ENCODE measurements at regions not wholly inside any gene's neighbourhood (a gene's known extent, or its start where the extent isn't known, plus 50 kb on each side); places are given as distances from the start of the nearest gene placed in this dataset.

DNA sequence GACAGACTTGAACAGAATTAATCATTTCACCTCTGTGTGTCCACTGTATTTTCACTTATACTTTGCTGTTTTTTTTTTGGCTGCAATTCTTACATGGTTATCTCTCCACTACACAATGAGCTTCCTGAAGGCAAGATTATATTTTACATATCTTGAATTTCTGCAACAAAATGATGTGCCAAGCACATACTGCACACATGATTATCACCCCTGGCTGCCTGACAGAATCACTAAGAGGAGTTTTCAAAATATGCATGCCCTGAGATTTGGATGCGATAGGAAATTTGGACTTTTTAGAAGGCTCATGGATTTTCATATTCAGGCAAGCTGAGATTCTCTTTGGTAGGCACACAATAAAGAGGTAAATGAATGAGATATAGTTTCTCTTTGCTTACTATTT lies 1162.1 kb upstream of the IGFBP7 start:
- no peak overlapping the region for H3K4me2 ChIP-seq (ENCODE audit: low read length)
- no peaks in the 10 kb centered on the region for H3K36me3 ChIP-seq (ENCODE audit: insufficient read depth, low read length)
- H3K9ac ChIP-seq (ENCODE audit: low read depth, low read length), result no peak overlapping the region
- H3K27me3 ChIP-seq (ENCODE audit: control insufficient read depth, insufficient read depth, low read length), result no peaks in the 10 kb centered on the region
- no peak overlapping the region for H3K4me3 ChIP-seq (ENCODE audit: low read length)
- H3K9me3 ChIP-seq (replicated peaks; ENCODE audit: low read length), result no peaks in the 10 kb centered on the region
- no peaks in the 10 kb centered on the region for H3K4me1 ChIP-seq (ENCODE audit: control insufficient read depth, insufficient read depth, low read length)

DNA sequence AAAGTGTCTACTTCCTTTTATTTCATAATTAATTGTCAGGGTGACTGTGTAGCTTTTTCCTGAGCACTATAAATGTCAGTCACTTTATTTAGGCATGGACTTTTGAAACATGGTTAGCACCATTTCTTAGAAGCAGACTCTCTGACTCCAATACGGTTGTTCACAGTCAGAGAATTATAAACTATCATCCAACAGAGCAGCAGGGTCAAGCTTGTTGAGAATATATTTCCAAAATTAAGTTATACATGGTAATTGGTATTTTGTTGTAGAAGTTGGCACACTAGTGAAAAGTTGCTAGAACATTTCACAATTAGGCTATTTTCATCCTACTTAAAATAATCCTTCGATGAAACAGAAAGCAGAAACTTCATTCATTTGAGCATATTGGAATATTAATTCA lies 1155.5 kb upstream of the IGFBP7 start:
- H3K36me3 ChIP-seq (ENCODE audit: insufficient read depth, low read length), result no peaks in the 10 kb centered on the region
- H3K4me1 ChIP-seq (ENCODE audit: control insufficient read depth, insufficient read depth, low read length), result no peaks in the 10 kb centered on the region
- no peak overlapping the region for H3K4me2 ChIP-seq (ENCODE audit: low read length)
- no peak overlapping the region for H3K4me3 ChIP-seq (ENCODE audit: low read length)
- H3K9ac ChIP-seq (ENCODE audit: low read depth, low read length), result no peak overlapping the region
- H3K9me3 ChIP-seq (replicated peaks; ENCODE audit: low read length), result no peaks in the 10 kb centered on the region
- H3K27me3 ChIP-seq (ENCODE audit: control insufficient read depth, insufficient read depth, low read length), result no peaks in the 10 kb centered on the region

DNA sequence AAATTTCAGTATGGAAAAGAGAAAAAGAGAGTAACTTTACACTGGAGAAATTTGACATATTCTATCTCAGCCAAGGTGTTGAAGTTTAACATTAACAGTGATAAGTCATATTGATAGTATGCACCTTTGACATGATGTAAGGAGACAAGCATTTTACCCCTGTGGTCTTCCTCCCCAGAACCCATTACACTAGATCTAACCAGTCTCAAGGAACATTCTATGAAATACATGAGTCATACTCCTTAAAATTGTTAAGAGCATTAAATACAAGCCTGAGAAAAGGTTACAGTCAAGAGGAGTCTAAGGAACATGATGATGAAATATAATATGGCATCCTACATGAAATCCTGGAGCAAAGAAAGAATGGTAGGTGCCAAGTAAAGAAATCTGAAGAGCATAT lies 1151.3 kb upstream of the IGFBP7 start:
- Histone ChIP-seq H3K27me3 (ENCODE audit: control insufficient read depth, insufficient read depth, low read length) (no peaks in the 10 kb centered on the region), H3K36me3 (ENCODE audit: insufficient read depth, low read length) (no peaks in the 10 kb centered on the region), H3K4me3 (ENCODE audit: low read length) (no peak overlapping the region), H3K9me3 (replicated peaks; ENCODE audit: low read length) (no peaks in the 10 kb centered on the region), H3K4me2 (ENCODE audit: low read length) (no peak overlapping the region), H3K4me1 (ENCODE audit: control insufficient read depth, insufficient read depth, low read length) (no peaks in the 10 kb centered on the region), H3K9ac (ENCODE audit: low read depth, low read length) (no peak overlapping the region)

DNA sequence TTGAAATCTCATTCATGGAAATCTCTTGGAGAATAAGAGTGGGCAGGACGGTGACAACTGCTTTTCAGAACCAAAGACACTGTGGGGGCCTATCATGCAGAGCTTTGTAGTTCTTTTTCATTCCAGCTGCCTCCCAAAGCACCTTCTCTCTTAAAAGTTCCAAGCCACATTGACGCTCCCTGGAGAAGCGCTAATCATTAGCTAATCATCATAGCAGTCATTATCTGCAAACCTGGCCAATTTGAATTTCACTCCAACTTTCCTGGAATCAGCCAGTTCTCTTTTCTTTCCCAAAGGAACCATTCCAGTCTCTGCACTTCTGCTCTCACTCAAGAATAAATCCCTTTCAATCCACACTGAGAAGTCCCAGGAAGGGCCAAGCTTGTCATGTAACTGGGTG lies 1144.1 kb upstream of the IGFBP7 start:
- no peaks in the 10 kb centered on the region for H3K36me3 ChIP-seq (ENCODE audit: insufficient read depth, low read length)
- no peak overlapping the region for H3K9ac ChIP-seq (ENCODE audit: low read depth, low read length)
- no peak overlapping the region for H3K4me3 ChIP-seq (ENCODE audit: low read length)
- H3K4me1 ChIP-seq (ENCODE audit: control insufficient read depth, insufficient read depth, low read length), result no peaks in the 10 kb centered on the region
- no peaks in the 10 kb centered on the region for H3K9me3 ChIP-seq (replicated peaks; ENCODE audit: low read length)
- no peak overlapping the region for H3K4me2 ChIP-seq (ENCODE audit: low read length)
- H3K27me3 ChIP-seq (ENCODE audit: control insufficient read depth, insufficient read depth, low read length), result no peaks in the 10 kb centered on the region

DNA sequence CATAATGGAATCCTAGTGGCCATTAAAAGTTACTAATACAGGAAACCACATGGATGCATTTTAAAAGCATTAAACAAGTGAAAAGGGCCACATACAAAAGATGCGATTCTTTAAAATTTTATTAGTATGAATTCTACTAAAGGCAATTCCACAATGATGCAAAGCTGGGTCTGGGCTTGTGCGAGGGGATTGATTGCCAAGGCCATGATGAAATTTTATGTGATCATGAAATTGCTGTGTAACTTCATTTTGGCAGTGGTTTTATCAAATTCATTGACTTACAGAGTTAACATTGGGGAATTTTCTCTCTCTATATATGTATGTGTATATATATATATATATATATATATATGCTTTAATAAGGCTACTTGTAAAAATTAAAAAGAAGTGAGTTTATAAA lies 1142.5 kb upstream of the IGFBP7 start:
- Histone ChIP-seq H3K27me3 (ENCODE audit: control insufficient read depth, insufficient read depth, low read length) (no peaks in the 10 kb centered on the region), H3K9ac (ENCODE audit: low read depth, low read length) (no peak overlapping the region), H3K36me3 (ENCODE audit: insufficient read depth, low read length) (no peaks in the 10 kb centered on the region), H3K4me2 (ENCODE audit: low read length) (no peak overlapping the region), H3K9me3 (replicated peaks; ENCODE audit: low read length) (no peaks in the 10 kb centered on the region), H3K4me1 (ENCODE audit: control insufficient read depth, insufficient read depth, low read length) (no peaks in the 10 kb centered on the region), H3K4me3 (ENCODE audit: low read length) (no peak overlapping the region)

DNA sequence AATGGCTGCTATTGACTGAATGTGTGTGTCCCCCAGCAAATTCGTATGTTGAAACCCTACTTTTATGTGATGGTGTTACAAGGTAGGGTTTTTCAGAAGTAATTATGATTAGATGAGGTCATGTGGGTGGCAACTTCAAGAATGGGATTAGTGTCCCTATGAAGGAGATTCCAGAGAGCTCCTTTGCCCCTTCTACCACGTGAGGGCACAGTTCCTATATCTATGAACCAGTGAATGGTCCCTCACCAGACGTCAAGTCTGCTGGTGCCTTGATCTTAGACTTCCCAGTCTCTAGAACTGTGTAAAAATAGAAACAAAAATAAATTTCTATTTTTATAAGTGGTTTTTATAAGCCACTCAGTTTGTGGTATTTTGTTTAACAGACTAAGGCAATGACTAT lies 1137.6 kb upstream of the IGFBP7 start:
- Histone ChIP-seq H3K4me2 (ENCODE audit: low read length) (no peak overlapping the region), H3K36me3 (ENCODE audit: insufficient read depth, low read length) (no peaks in the 10 kb centered on the region), H3K9ac (ENCODE audit: low read depth, low read length) (no peak overlapping the region), H3K27me3 (ENCODE audit: control insufficient read depth, insufficient read depth, low read length) (no peaks in the 10 kb centered on the region), H3K9me3 (replicated peaks; ENCODE audit: low read length) (no peaks in the 10 kb centered on the region), H3K4me3 (ENCODE audit: low read length) (no peak overlapping the region), H3K4me1 (ENCODE audit: control insufficient read depth, insufficient read depth, low read length) (no peaks in the 10 kb centered on the region)

DNA sequence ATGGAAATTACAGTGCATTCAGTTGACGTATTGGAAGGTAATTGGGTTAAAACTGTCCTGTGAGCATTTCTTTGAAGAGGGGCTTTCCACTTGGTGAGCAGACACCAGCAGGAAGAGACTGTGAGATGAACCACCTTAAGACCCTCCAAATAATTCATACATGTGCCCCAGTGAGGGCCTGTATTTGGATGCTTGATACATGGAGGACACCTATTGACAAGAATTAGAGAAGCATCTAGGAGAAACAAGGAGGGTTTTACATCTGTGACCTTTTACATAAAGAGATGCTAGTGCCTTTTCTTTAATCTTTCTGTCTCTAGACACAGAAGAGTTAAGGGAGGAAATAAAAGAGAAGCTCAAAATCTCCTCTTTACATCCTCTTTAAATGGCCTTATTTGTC lies 1115.3 kb upstream of the IGFBP7 start:
- Histone ChIP-seq H3K4me1 (ENCODE audit: control insufficient read depth, insufficient read depth, low read length) (no peaks in the 10 kb centered on the region), H3K9ac (ENCODE audit: low read depth, low read length) (no peak overlapping the region), H3K27me3 (ENCODE audit: control insufficient read depth, insufficient read depth, low read length) (no peaks in the 10 kb centered on the region), H3K9me3 (replicated peaks; ENCODE audit: low read length) (no peaks in the 10 kb centered on the region), H3K36me3 (ENCODE audit: insufficient read depth, low read length) (no peaks in the 10 kb centered on the region), H3K4me2 (ENCODE audit: low read length) (no peak overlapping the region), H3K4me3 (ENCODE audit: low read length) (no peak overlapping the region)

DNA sequence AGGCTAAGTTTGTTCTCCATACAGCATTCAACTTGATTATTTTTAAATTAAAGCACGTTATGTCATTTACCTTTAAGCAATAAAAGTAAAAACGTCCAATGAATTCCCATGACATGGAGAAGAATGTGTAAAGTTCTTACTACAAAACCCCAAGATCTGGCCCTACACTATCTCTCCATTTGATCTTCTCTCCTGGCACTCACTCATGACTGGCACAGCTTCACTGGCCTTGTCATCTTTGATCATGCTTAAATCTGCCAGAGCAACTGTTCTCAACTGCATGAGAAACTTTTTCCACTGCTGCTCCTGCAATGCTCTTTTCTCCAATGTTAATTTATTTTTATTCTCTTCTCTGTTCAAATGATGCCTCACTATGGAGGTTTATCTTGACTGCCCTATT lies 1109.0 kb upstream of the IGFBP7 start:
- no peaks in the 10 kb centered on the region for H3K36me3 ChIP-seq (ENCODE audit: insufficient read depth, low read length)
- H3K4me2 ChIP-seq (ENCODE audit: low read length), result no peak overlapping the region
- H3K9me3 ChIP-seq (replicated peaks; ENCODE audit: low read length), result no peaks in the 10 kb centered on the region
- H3K27me3 ChIP-seq (ENCODE audit: control insufficient read depth, insufficient read depth, low read length), result no peaks in the 10 kb centered on the region
- H3K4me3 ChIP-seq (ENCODE audit: low read length), result no peak overlapping the region
- no peak overlapping the region for H3K9ac ChIP-seq (ENCODE audit: low read depth, low read length)
- H3K4me1 ChIP-seq (ENCODE audit: control insufficient read depth, insufficient read depth, low read length), result no peaks in the 10 kb centered on the region

DNA sequence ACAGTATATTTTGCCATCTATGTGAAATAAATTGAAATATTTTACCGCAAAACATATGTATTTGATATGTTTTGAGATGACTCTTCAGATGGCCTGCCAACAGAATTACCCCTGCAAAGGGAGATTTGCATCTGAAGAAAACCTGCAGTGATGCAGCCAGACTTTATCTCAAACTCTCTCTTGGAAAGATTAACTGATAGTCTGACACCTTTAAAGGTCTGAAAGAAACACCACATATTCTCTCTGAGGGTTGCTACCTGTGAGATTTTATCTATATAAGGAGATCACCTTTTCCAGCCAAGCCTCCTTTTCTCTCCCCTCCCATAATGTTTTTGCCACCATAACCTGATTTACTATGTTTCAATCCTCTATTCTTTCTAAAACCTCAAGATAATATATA lies 1106.3 kb upstream of the IGFBP7 start:
- Histone ChIP-seq H3K9ac (ENCODE audit: low read depth, low read length) (no peak overlapping the region), H3K4me1 (ENCODE audit: control insufficient read depth, insufficient read depth, low read length) (no peaks in the 10 kb centered on the region), H3K4me3 (ENCODE audit: low read length) (no peak overlapping the region), H3K36me3 (ENCODE audit: insufficient read depth, low read length) (no peaks in the 10 kb centered on the region), H3K9me3 (replicated peaks; ENCODE audit: low read length) (peaks cover 5% of the 10 kb centered on the region), H3K27me3 (ENCODE audit: control insufficient read depth, insufficient read depth, low read length) (no peaks in the 10 kb centered on the region), H3K4me2 (ENCODE audit: low read length) (no peak overlapping the region)

DNA sequence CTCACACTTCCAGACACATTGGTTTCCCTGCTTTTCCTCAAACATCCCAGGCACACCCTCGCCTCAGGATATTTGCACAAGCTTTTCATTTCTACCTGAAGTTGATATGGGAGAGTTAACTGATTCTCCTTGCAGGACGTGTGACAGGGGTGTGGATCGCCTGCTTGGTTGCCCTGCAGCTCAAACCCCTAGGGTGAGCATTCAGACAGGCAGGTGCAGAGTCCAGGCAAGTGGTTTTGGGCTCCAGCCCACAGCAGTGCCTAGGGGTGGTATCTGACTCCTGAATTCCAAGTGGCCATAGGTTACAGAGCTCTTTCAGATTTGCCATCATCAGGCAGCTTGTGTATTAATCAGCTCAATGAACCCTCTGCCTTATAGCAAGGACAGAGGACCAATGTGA lies 1104.2 kb upstream of the IGFBP7 start:
- H3K4me3 ChIP-seq (ENCODE audit: low read length), result no peak overlapping the region
- peaks cover 5% of the 10 kb centered on the region for H3K9me3 ChIP-seq (replicated peaks; ENCODE audit: low read length)
- no peak overlapping the region for H3K4me2 ChIP-seq (ENCODE audit: low read length)
- no peaks in the 10 kb centered on the region for H3K36me3 ChIP-seq (ENCODE audit: insufficient read depth, low read length)
- no peak overlapping the region for H3K9ac ChIP-seq (ENCODE audit: low read depth, low read length)
- no peaks in the 10 kb centered on the region for H3K4me1 ChIP-seq (ENCODE audit: control insufficient read depth, insufficient read depth, low read length)
- H3K27me3 ChIP-seq (ENCODE audit: control insufficient read depth, insufficient read depth, low read length), result no peaks in the 10 kb centered on the region

DNA sequence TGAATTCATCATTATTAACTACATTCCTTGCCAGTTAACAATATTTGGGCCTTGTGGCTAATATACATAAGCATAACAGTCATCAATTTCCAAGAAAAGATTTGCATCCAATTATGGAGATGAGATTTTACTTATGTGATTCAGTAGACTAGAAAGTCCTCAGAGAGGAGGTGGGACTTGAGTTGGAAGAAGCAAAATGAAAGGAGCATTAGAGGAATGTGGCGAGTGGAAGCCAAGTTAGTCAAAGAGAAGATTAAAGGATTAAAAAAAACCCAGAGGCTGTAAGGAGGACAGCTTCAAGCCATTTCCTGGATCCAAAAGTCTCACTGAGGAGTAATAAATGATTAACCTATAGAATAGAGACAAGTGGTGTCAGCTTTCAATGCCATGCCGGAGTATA lies 1099.4 kb upstream of the IGFBP7 start:
- Histone ChIP-seq H3K4me1 (ENCODE audit: control insufficient read depth, insufficient read depth, low read length) (no peaks in the 10 kb centered on the region), H3K9ac (ENCODE audit: low read depth, low read length) (no peak overlapping the region), H3K4me3 (ENCODE audit: low read length) (no peak overlapping the region), H3K36me3 (ENCODE audit: insufficient read depth, low read length) (no peaks in the 10 kb centered on the region), H3K9me3 (replicated peaks; ENCODE audit: low read length) (peaks cover 5% of the 10 kb centered on the region), H3K27me3 (ENCODE audit: control insufficient read depth, insufficient read depth, low read length) (no peaks in the 10 kb centered on the region), H3K4me2 (ENCODE audit: low read length) (no peak overlapping the region)

DNA sequence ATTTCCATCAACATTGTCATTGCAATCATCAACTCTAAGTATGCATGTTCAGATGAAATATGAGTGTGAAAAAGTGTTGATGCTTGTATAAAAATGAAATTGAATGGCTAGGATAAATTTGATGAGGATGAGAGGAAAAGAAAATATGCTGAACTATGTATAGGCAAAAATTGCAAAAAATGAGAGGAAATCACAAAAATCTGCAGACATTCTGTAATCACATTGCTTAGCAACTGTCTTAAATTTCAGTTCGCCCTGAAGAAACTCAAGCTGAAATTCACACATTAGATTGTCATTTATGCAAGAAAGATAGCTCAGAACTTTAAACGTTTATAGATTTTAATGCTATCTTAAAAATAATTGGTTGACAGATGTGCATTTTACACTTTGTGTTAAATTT lies 1098.8 kb upstream of the IGFBP7 start:
- Histone ChIP-seq H3K4me3 (ENCODE audit: low read length) (no peak overlapping the region), H3K27me3 (ENCODE audit: control insufficient read depth, insufficient read depth, low read length) (no peaks in the 10 kb centered on the region), H3K9ac (ENCODE audit: low read depth, low read length) (no peak overlapping the region), H3K4me2 (ENCODE audit: low read length) (no peak overlapping the region), H3K9me3 (replicated peaks; ENCODE audit: low read length) (peaks cover 5% of the 10 kb centered on the region), H3K36me3 (ENCODE audit: insufficient read depth, low read length) (no peaks in the 10 kb centered on the region), H3K4me1 (ENCODE audit: control insufficient read depth, insufficient read depth, low read length) (no peaks in the 10 kb centered on the region)
